ENCODE measurements at regions not wholly inside any gene's neighbourhood (a gene's known extent, or its start where the extent isn't known, plus 50 kb on each side); places are given as distances from the start of the nearest gene placed in this dataset.
"Not testable (repeated sequence)": the region's sequence is repeated elsewhere in the genome, so short reads cannot be mapped to it uniquely, and the experiment has no call there.

DNA sequence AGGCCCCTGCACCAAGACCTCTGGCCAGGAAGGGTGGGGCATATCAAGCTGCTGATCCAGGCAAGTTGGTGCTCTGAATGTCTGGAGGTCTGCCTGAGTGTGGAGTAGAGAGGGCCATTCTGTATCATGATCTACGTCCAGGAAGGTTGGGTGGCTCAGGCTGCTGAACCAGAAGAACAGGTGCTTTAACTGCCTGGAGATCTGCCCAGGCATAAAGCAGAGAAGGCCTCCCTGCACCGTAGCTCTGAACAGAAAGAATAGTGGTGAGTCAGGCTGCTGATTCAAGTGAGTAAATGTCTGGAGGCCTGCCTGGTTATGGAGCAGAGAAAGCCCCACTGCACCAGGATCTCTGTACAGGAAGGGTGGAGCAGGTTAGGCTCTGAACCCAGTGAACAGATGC, 905.5 kb upstream of the ADAMTS5 start:
- ATAC-seq; DNase-seq (ENCODE audit: low spot score): not testable (repeated sequence)

DNA sequence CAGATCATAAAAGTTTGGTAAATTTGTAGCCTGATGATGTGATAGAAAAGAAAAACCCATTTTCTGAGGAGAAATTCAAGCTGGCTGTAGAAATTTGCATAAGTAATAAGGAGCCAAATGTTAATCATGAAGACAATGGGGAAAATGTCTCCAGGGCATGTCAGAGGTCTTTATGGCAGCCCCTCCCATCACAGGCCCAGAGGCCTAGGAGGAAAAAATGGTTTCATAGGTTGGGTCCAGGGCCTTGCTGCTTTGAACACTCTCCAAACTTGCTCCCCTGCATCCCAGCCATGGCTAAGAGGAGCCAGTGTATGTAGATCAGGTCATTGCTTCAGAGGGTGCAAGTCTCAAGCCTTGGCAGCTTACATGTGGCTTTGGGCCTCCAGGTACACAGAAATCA, 903.9 kb upstream of the ADAMTS5 start:
- not testable (repeated sequence) for ATAC-seq; DNase-seq (ENCODE audit: low spot score)

DNA sequence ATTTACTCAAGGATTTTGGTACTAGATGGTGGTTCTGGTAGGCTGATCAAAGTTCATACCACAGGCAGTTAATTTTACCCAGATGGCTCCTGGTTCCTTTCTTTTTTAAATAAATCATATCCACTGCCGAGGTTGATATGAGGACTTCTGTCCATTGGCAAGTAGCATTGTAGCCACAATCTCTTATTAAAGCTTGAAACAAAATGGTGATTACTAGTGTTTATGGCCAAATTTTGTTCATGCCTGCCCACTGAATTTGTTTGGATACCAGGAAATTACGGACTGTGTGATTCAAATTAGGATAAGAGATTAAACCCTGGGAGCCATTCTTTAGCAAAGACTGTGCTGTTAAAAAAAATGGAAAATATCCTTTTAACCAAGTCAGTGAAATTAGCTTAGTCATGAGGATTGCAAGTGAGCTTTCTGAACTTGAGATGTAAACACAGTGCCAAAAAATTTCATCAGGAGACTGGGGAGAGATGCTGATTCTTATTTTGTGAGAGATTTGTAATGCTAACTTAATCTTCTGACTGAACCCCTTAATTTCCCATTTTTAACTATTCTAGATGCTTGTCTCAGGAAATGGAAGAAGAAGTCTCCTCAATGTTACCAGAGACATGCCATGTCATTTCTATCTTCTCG, 893.5 kb upstream of the ADAMTS5 start:
- DNase-seq (ENCODE audit: low spot score); ATAC-seq: not testable (repeated sequence)

DNA sequence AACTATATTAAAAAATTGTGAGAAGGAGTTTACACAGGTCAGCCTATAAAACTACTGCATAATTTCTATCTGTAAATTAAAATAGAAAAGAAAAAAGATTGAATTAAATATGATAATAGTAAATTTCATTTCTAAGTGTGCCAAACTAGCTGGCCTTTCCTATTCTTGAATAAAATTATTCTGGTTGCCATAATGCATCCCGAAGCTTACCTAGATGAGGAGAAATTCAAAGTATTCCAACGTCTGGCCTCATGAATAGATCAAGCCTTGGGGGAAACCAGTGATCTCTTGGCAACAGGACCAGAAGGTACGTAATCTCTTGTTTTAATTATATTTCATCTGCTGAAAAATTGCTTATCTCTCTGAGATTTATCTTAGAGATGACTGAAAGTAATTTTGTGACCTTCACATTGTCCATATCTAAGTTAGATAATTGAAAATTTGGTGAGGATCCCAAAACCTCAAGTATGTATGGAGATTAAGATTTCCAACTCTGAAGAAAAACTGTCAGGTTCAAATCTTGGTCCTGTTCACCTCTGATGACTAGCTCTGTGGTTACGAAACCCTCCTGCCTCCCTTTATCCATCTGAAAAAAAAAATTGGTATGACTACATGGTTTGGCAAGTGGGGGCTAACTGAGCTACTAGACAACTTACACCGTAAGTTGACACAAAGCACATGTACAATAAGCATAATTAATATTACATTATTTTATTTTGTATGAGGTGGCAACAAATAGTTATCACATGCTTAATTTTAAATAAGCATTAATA, 891.4 kb upstream of the ADAMTS5 start:
- not testable (repeated sequence) for DNase-seq (ENCODE audit: low spot score); ATAC-seq

DNA sequence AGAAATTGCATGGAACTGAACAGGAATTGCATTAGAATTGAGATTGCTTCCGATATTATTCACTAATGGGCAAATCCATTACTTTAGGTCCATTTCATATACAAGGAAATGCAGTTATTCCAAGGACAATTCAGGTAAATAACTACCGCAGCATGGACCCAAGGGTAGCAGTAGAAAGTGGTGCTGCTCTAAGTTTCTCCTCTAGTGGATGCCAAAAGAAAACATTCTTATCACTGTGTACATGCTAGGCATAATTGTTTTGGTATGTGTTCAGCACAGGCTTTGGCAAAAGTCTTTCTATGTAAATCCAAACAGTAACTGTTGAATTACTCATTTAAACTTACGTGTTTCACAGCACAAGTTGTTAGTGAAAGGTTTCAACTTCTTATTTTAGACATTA, 890.1 kb upstream of the ADAMTS5 start:
- not testable (repeated sequence) for ATAC-seq; DNase-seq (ENCODE audit: low spot score)

DNA sequence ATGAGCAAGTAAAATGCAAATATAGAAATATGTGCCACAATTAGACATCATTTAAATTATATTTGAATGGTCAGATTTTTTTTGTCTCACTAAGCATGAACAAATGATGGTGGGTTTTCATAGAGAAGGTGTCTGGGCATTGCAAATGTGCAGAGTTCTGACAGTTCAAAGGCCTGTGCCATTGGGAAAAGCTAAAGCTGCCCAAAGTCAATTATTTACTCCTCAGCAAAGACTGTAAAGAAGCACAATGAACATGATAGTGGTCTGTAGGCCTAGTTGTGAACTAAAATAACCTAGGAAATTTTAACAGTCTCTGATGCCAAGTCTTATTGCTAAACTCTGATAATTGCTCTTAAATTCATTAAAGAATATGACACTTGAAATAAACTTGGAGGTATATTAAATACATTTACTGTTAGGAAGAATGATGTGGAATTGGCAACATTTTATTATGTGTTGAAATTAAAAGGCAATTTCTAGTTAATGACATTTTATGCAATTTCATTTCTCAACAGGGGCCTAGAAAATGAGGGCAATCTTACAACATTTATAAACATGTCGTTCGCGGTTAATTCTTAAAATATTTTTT, 874.3 kb upstream of the ADAMTS5 start:
- DNase-seq (ENCODE audit: low spot score) (no peak), ATAC-seq (peak; percentile 84)

DNA sequence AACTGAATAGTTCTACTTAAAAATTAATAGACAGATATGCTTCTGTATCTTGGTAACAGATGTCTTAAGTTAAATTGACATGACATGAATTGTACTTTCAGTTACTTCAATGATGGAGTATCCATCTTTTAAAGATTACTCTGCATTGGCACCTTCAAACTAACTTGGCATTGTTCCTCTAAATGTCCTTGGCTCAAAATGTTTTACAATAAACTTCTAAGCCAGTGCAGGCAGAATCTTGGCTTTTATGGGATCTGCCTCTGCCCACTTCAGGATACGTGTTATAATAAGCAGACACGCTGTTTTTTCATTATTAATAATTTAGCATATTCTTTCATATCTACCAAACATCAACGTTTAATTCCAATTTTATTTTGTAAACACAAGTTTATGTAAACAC, 873.4 kb upstream of the ADAMTS5 start:
- DNase-seq (ENCODE audit: low spot score) (no peak), ATAC-seq (no peak)

DNA sequence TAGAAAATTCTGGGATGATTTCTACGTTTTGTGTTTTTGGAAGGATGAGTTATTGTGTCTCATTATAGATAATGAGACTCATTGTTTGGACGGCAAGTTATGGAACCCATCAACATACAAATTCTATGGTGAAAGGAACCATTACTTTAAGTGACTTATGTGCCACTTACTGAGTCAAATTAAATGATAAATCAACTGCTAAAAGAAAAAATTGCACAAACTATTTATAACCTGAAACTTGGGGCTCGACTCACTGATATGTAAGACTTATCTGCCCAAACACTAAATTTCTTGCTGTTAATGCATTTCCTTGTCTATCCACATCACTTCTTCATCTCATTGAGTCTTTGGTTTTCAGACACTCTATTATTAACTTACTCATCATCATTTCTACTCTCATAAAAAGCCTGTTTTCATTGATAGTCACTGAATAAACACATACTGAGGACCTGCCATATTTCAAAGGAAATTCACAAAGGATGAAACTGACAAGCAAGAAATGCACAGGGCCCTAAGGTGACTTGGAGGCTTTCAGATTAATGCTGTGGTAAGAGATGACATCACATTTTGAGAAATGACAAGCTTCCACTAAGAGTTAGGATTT, 872.7 kb upstream of the ADAMTS5 start:
- DNase-seq (ENCODE audit: low spot score) = no peak
- ATAC-seq = no peak

DNA sequence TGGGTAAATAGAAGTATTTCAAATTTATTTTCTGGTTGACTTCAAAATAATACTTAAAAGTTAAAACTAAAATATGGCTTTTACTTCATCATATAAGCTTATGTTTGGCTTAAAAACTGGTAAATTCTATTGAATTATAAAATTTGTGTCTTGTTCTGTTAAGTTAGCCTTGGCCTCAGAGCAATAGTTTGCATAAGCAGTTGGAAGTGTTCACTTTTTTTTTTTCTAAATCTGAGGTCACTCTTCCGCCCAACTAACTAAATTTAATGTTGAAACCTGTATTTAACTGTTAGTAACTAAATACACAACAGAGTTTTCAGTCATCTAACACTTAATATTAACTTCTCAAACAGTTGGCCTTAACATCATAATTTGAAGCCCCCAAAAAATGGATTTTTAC, 871.7 kb upstream of the ADAMTS5 start:
- ATAC-seq (peak; percentile 63), DNase-seq (ENCODE audit: low spot score) (no peak)

DNA sequence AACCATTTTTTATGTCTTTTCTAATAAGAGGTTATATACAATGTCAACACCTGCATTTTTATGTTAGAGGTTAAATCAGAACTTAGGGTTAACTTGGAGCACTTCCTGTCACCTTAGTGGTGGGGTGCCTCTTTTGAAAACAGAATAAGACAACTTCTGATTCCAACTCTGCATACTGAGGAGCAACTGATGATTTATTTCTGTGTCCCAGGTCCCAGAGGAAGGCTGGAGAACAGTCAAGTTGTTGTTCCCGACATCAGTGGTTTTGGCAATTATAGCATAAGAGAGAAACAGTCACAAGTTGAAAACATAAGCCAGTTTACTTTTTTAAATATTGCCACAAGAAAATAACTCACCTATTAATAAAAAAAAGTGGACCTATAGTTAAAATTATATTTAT, 871.0 kb upstream of the ADAMTS5 start:
- DNase-seq (ENCODE audit: low spot score) = no peak
- no peak for ATAC-seq

DNA sequence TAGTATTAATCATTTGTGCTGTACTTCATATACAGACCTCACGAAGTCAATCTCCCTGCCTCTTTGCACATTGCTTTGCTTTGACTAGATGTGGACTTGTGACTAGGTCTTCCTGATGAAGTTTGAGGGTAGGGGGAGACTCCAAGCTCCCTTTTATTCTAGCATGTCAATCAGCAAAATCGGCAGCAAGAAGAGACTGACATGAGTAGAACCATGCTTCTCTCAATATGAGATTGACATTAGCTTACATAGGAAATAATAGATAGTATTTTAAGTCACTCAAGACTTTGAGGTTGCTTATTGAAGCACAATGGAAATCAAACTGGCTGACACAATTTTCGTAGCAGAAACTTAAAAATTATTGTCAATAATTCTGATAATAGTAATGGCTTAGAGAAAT, 866.4 kb upstream of the ADAMTS5 start:
- DNase-seq (ENCODE audit: low spot score) (no peak), ATAC-seq (no peak)

DNA sequence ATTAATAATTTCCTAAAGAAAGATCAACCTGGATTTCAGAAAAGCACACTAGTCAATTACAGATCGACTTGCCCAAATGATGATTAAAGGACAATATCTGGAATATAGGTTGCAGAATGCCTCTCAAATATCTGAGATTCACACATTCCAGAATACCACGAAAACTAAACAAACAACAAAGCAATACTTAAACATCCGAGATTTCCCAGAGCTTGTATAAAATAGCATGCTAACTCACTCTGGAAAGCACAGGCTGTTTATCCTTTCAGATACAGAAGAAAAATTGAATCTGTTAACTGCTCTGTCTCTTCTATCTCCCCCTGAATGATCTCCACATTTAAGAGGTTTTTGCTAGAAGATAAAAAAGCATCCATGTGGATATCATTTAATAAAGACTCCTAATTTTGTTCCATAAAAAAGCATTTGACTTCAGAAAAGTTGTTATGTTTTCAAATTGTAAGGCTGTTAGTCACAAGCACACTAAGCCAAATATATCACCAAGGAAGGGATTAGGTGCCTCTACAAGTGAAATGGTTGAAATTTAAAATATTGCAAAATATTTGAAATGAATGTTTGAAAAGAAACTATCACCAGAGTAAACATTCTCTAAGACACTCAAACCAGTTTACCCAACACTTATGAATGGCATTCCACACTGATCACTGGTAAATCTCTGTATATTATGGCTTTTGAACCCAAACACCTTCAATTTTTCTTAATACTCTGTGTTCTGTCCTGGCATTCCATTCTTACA, 865.1 kb upstream of the ADAMTS5 start:
- DNase-seq (ENCODE audit: low spot score) (no peak), ATAC-seq (no peak)

DNA sequence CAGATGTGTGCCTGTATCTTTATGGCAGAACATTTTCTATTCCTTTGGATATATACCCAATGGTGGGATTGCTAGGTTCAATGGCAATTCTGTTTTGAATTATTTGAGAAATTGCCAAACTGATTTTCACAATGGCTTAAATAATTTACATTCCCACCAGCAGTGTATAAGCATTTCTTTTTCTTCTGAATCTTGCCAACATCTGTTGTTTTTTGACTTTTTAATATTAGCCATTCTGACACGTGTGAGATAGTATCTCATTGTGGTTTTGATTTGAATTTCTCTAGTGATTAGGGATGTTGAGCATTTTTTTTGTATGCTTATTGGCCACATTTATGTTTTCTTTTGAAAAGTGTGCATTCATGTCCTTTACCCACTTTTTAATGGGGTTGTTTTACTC, 864.3 kb upstream of the ADAMTS5 start:
- DNase-seq (ENCODE audit: low spot score) (no peak), ATAC-seq (no peak)

DNA sequence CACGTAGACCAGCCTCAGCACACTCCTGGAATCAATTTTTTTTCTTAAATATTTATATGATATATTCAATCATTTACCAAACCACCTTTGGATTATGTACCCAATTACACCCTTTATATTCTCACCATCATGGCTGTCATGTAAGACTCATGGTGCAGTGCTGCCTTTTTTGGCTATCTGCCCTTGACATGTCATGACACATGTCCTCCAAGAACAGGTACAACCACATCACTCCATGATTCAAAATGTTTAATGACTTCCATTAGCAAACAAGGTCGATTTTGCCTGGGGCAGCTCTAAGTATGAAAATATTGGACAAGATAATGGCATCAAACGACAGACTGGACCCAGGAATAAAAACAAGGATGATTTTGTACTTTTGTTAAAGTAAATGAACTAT, 861.1 kb upstream of the ADAMTS5 start:
- DNase-seq (ENCODE audit: low spot score) = no peak
- ATAC-seq = no peak

DNA sequence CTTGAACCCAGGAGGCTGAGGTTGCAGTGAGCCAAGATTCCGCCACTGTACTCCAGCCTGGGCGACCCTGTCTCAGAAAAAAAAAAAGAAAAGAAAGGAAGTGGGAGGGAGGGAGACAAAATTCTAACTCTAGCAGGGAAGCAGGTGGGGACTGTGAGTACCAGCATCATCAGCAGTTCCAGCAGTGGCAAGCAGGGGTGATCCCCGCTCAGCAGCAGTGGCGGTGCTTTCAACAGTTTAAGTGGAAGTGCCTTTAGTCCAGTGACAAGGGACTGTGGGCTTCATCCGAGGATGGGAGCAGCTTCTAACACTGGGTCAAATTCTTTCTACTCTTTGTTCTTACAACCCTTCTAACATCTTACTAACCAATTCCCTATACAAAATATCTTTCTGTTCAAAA, 858.1 kb upstream of the ADAMTS5 start:
- ATAC-seq (no peak), DNase-seq (ENCODE audit: low spot score) (no peak)

DNA sequence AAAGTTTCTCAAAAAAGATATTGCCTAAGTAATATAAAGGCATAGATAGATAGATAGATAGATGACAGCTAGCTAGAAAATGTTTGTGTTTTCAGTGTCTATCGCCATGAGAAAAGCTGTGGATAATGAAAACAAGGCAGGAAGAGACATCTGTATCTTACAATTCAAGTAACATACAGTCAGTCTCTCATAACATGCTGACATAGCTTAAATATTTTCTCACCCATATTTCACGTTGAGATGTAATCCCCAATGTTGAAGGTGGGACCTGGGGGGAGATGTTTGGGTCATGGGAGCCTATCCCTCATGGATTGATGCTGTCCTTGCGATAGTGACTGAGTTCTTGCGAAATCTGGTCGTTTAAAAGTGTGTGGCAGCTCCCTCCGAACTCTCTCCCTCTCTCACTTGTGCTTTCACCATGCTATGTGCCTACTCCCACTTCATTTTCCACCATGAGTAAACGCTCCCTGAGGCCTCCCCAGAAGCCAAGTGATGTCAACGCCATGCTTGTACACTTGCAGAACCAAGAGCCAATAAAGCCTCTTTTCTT, 856.8 kb upstream of the ADAMTS5 start:
- DNase-seq (ENCODE audit: low spot score) = no peak
- no peak for ATAC-seq

DNA sequence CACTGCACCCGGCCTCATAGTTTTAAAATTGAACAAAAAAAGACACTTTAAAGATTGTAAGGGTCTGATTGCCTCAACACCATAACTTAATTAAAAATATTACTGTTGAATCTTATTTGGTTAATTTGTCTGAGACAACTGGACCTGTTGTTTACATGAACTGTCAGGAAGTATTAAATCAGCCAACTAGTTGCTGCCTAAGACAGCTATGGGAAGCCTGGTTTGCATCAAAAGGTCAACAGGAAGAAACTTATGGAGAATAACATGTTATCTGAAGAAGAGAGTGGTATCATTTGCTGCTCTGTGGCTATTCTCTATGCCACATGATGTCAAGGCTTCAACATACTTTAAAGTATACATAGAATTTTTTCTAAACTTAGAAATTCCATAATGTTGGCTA, 853.5 kb upstream of the ADAMTS5 start:
- no peak for DNase-seq (ENCODE audit: low spot score)
- ATAC-seq = no peak

DNA sequence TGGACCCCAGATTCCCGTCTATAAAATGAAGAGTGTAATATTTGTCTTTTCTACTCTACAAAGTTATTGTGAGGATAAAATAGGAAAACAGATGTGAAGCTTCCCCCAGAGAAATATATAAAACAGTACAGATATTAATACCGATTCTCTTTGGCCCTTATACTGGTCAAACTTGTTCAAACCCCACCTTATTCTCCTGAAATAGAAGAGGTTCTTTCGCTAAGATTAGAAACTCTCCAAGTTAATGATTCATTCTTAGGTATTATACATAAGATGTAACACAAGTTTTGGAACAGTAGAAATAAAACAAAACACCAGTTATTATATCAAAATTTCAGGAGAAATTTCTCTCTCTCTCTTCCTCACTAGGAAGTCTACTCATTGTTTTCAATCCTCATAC, 852.4 kb upstream of the ADAMTS5 start:
- ATAC-seq (no peak), DNase-seq (ENCODE audit: low spot score) (no peak)

DNA sequence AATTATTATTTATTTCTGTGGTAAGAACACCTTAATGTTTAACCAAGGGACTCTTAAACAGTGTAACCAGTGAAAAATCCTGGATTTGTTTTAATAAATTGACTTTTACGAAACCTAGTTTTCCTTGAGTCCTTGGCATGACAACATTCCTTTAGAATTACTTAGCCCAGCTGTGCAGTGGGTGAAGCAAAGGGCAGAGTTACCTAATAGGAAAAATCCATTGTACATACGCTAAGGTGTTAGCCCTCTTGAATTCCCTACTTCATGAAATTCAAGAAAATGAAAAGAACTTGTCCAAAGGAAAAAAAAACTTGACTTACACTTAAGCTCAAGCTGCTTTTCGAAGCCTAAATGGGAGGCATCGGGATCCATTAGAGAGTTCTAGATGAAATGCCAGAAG, 852.0 kb upstream of the ADAMTS5 start:
- no peak for ATAC-seq

DNA sequence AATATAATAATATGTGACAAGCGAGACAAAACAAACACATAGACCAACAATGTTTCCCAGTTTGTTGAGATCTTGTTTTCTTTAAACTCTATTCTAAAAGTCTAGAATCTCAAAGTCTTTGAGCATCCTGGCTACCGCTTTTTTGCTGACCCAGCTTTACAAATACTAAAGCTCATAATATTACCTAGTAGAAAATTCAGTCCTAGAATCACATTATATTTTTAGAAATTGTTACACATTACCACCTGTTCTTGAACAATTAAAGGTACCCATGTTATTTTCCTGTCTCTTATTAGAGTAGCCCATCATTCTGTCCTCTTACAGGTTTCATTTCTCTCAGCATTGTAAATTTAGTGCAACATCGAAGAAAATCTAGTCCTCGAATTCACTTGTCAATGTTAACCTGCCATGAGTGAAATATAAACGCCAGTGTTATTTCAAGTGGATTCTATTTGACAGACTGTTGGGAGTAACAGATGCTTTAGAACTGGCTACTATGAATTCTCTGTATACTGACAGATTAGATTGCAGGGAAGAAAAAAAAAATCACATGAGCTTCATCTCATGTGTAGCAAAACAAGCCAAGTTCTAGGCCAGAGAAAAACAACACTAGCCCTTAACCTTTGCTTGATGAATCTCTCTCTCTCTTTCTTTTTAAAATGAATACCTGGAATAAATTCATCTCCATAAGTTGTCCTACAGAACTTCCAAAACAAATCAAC, 851.2 kb upstream of the ADAMTS5 start:
- no peak for DNase-seq (ENCODE audit: low spot score)
- ATAC-seq = no peak

More for the DNA sequence above, 852.0 kb upstream of the ADAMTS5 start:
- no peak for DNase-seq (ENCODE audit: low spot score)
